NCI-H69 (cell line): ENCODE measurements at regions not wholly inside any gene's neighbourhood (a gene's known extent, or its start where the extent isn't known, plus 50 kb on each side); places are given as distances from the start of the nearest gene placed in this dataset.
"Not testable (repeated sequence)": the region's sequence is repeated elsewhere in the genome, so short reads cannot be mapped to it uniquely, and the experiment has no call there.

ENCODE experiments used
- DNase-seq: peaks from one replicate; lab custom pipeline; 2025; lab: John Stamatoyannopoulos, UW

- no peak for DNase-seq
Observed at GRCh38 chr9:135275571-135276289, 188.3 kb downstream of the OLFM1 start.

GRCh38 chr9:135277219-135278201, 190.0 kb downstream of the OLFM1 start:
- DNase-seq = no peak

- no peak for DNase-seq
Observed at GRCh38 chr9:135278586-135278985, 191.1 kb downstream of the OLFM1 start.

GRCh38 chr9:135279385-135279784, 191.9 kb downstream of the OLFM1 start:
- DNase-seq = no peak

GRCh38 chr9:135279834-135280393, 192.4 kb downstream of the OLFM1 start:
- DNase-seq = no peak

- no peak for DNase-seq
Observed at GRCh38 chr9:135280666-135281065, 193.2 kb downstream of the OLFM1 start.

GRCh38 chr9:135281151-135281550, 193.7 kb downstream of the OLFM1 start:
- no peak for DNase-seq

- peak; percentile 96 for DNase-seq
Observed at GRCh38 chr9:135281791-135282737, 194.6 kb downstream of the OLFM1 start.

GRCh38 chr9:135282808-135283207, 195.3 kb downstream of the OLFM1 start:
- no peak for DNase-seq

GRCh38 chr9:135283671-135284070, 195.9 kb upstream of the PPP1R26 start:
- no peak for DNase-seq

GRCh38 chr9:135284386-135285134, 195.0 kb upstream of the PPP1R26 start:
- DNase-seq = no peak

GRCh38 chr9:135286187-135286925, 193.2 kb upstream of the PPP1R26 start:
- not testable (repeated sequence) for DNase-seq

GRCh38 chr9:135286961-135287360, 192.6 kb upstream of the PPP1R26 start:
- DNase-seq = no peak

- no peak for DNase-seq
Observed at GRCh38 chr9:135287627-135288026, 192.0 kb upstream of the PPP1R26 start.

GRCh38 chr9:135288054-135288453, 191.5 kb upstream of the PPP1R26 start:
- no peak for DNase-seq

GRCh38 chr9:135289081-135289491, 190.5 kb upstream of the PPP1R26 start:
- peak; percentile 62 for DNase-seq

- DNase-seq = no peak
Observed at GRCh38 chr9:135290086-135290485, 189.5 kb upstream of the PPP1R26 start.

- no peak for DNase-seq
Observed at GRCh38 chr9:135290566-135290965, 189.0 kb upstream of the PPP1R26 start.

- no peak for DNase-seq
Observed at GRCh38 chr9:135291165-135291564, 188.4 kb upstream of the PPP1R26 start.

GRCh38 chr9:135294836-135295235, 184.7 kb upstream of the PPP1R26 start:
- DNase-seq = peak; percentile 48
